GM12891 (cell line): ENCODE measurements at regions not wholly inside any gene's neighbourhood (a gene's known extent, or its start where the extent isn't known, plus 50 kb on each side); places are given as distances from the start of the nearest gene placed in this dataset.

Experiments used
- PAX5 ChIP-seq: IDR thresholded peaks from 2 replicates; pipeline ENCODE4 v1.6.1; 2011; ENCODE audit warnings: low read length, moderate library complexity, mild to moderate bottlenecking; ENCODE audit not compliant: insufficient read depth, severe bottlenecking
- POLR2A ChIP-seq: IDR thresholded peaks from 2 replicates; pipeline ENCODE4 v1.6.1; 2011; ENCODE audit warnings: low read depth, low read length, control low read depth
- POLR2AphosphoS5 ChIP-seq: IDR thresholded peaks from 2 replicates; pipeline ENCODE4 v1.6.1; 2011; ENCODE audit warnings: low read depth, low read length, control low read depth
- POU2F2 ChIP-seq: IDR thresholded peaks from 2 replicates; pipeline ENCODE4 v1.6.1; 2011; ENCODE audit warnings: low read depth, mild to moderate bottlenecking, control low read depth, low read length, moderate library complexity
- SPI1 ChIP-seq: IDR thresholded peaks from 2 replicates; pipeline ENCODE4 v1.6.1; 2011; ENCODE audit warnings: low read depth, low read length, control low read depth
- TAF1 ChIP-seq: IDR thresholded peaks from 2 replicates; pipeline ENCODE4 v1.6.1; 2011; ENCODE audit warnings: low read depth, low read length, control low read depth

GRCh38 chr1:214917081-214917635 lies 165.4 kb upstream of the KCNK2 start:
- TF ChIP-seq POLR2A (no peak), POLR2AphosphoS5 (no peak), POU2F2 (no peak), TAF1 (no peak), SPI1 (no peak), PAX5 (no peak)
